ENCODE measurements at regions not wholly inside any gene's neighbourhood (a gene's known extent, or its start where the extent isn't known, plus 50 kb on each side); places are given as distances from the start of the nearest gene placed in this dataset.

- no peak for DNase-seq (ENCODE audit: low spot score)
Observed at GRCh38 chr6:141164042-141164743, 968.5 kb upstream of the GJE1 start.

GRCh38 chr6:141163107-141163506 lies 969.6 kb upstream of the GJE1 start:
- DNase-seq (ENCODE audit: low spot score) = no peak

- peak; percentile 4 for DNase-seq (ENCODE audit: low spot score)
Observed at GRCh38 chr6:141158740-141159139, 974.0 kb upstream of the GJE1 start.

- no peak for DNase-seq (ENCODE audit: low spot score)
Observed at GRCh38 chr6:141153563-141153962, 979.2 kb upstream of the GJE1 start.

GRCh38 chr6:141152951-141153350 lies 979.8 kb upstream of the GJE1 start:
- DNase-seq (ENCODE audit: low spot score) = no peak

- DNase-seq (ENCODE audit: low spot score) = no peak
Observed at GRCh38 chr6:141151710-141152417, 980.9 kb upstream of the GJE1 start.

- no peak for DNase-seq (ENCODE audit: low spot score)
Observed at GRCh38 chr6:141141870-141142269, 990.9 kb upstream of the GJE1 start.

- DNase-seq (ENCODE audit: low spot score) = no peak
Observed at GRCh38 chr6:141140905-141141304, 991.8 kb upstream of the GJE1 start.

- no peak for DNase-seq (ENCODE audit: low spot score)
Observed at GRCh38 chr6:141139461-141139860, 993.3 kb upstream of the GJE1 start.

- DNase-seq (ENCODE audit: low spot score) = no peak
Observed at GRCh38 chr6:141134723-141135122, 998.0 kb upstream of the GJE1 start.

- DNase-seq (ENCODE audit: low spot score) = no peak
Observed at GRCh38 chr6:141133836-141134235, 998.9 kb upstream of the GJE1 start.

- no peak for DNase-seq (ENCODE audit: low spot score)
Observed at GRCh38 chr6:141133346-141133745, 999.4 kb upstream of the GJE1 start.

GRCh38 chr6:141131616-141132015 lies 1001.1 kb upstream of the GJE1 start:
- no peak for DNase-seq (ENCODE audit: low spot score)

- no peak for DNase-seq (ENCODE audit: low spot score)
Observed at GRCh38 chr6:141123497-141123896, 1009.2 kb upstream of the GJE1 start.

GRCh38 chr6:141123049-141123448 lies 1009.7 kb upstream of the GJE1 start:
- DNase-seq (ENCODE audit: low spot score) = no peak

- DNase-seq (ENCODE audit: low spot score) = no peak
Observed at GRCh38 chr6:141118991-141119390, 1013.7 kb upstream of the GJE1 start.

GRCh38 chr6:141117874-141118273 lies 1014.9 kb upstream of the GJE1 start:
- no peak for DNase-seq (ENCODE audit: low spot score)

- peak; percentile 3 for DNase-seq (ENCODE audit: low spot score)
Observed at GRCh38 chr6:141110481-141110880, 1022.2 kb upstream of the GJE1 start.

- DNase-seq (ENCODE audit: low spot score) = no peak
Observed at GRCh38 chr6:141107591-141108160, 1025.0 kb upstream of the GJE1 start.

- peak; percentile 24 for DNase-seq (ENCODE audit: low spot score)
Observed at GRCh38 chr6:141105481-141105880, 1027.2 kb upstream of the GJE1 start.

- DNase-seq (ENCODE audit: low spot score) = no peak
Observed at GRCh38 chr6:141103246-141103645, 1029.5 kb upstream of the GJE1 start.

GRCh38 chr6:141097471-141097870 lies 1035.3 kb upstream of the GJE1 start:
- no peak for DNase-seq (ENCODE audit: low spot score)

GRCh38 chr6:141095308-141095707 lies 1037.4 kb upstream of the GJE1 start:
- DNase-seq (ENCODE audit: low spot score) = no peak
